ENCODE measurements at regions not wholly inside any gene's neighbourhood (a gene's known extent, or its start where the extent isn't known, plus 50 kb on each side); places are given as distances from the start of the nearest gene placed in this dataset.

DNA sequence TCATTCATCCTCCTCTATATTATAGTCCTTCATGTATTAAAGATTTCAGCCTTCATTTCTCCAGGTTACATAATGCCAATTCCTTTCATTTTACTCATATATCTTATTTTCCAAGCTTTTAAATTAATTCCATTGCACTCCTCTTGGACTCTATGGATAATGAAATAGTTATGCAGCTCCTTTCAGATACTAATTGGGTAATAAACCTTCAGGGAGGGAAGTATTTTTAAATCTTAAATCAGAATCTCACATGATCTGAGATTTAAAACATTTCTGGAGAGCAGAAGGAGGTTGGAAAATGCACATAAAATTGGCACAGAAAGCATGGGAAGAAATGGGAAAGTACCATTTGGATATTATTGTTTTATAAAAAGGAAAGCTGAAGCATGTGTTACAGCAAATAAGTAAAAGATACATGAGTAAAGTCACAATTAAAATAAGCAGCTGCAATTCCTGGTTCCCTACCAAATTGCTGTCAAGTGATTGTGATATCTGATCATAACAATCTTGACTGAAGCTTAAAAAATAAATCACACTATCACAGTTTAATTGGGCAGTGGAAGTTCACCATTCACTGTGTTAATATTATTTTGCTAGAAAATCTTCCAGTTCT, 257.9 kb upstream of the NREP start:
- Histone ChIP-seq H3K4me2 (ENCODE audit: low read length) (no peak overlapping the region), H3K27me3 (ENCODE audit: control insufficient read depth, insufficient read depth, low read length) (no peaks in the 10 kb centered on the region), H3K4me3 (ENCODE audit: low read depth, low read length) (no peak overlapping the region), H3K27ac (no peak overlapping the region), H3K4me1 (no peaks in the 10 kb centered on the region), H3K79me2 (no peaks in the 10 kb centered on the region), H3K36me3 (ENCODE audit: control insufficient read depth, insufficient read depth, low read length) (no peaks in the 10 kb centered on the region), H3K9me3 (ENCODE audit: control insufficient read depth, low read length) (no peaks in the 10 kb centered on the region), H2AFZ (no peak overlapping the region), H3K9ac (no peak overlapping the region)
- TF ChIP-seq, protein P1, sequence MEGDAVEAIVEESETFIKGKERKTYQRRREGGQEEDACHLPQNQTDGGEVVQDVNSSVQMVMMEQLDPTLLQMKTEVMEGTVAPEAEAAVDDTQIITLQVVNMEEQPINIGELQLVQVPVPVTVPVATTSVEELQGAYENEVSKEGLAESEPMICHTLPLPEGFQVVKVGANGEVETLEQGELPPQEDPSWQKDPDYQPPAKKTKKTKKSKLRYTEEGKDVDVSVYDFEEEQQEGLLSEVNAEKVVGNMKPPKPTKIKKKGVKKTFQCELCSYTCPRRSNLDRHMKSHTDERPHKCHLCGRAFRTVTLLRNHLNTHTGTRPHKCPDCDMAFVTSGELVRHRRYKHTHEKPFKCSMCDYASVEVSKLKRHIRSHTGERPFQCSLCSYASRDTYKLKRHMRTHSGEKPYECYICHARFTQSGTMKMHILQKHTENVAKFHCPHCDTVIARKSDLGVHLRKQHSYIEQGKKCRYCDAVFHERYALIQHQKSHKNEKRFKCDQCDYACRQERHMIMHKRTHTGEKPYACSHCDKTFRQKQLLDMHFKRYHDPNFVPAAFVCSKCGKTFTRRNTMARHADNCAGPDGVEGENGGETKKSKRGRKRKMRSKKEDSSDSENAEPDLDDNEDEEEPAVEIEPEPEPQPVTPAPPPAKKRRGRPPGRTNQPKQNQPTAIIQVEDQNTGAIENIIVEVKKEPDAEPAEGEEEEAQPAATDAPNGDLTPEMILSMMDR (IDR thresholded peaks at IDR 0.05) = no peak

DNA sequence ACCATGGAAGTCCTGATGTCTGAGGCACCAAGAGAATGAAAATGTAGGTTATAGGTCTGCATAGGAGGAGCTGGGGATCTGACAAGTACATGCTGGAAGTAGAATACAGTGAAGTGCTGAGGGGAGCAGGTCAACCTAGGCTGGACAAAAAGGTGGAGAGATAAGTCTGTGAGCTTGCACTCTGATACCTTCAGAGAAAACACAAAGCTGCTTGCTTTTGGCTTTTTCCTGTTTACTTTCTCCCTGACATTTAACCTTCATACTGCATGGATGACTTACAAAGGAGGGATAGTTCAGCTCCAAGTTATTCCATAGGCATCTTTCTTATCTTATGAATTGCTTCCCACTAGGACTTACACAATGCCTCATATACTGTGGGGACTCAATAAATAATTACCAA, 256.7 kb upstream of the NREP start:
- Histone ChIP-seq H3K4me1 (no peaks in the 10 kb centered on the region), H3K4me2 (ENCODE audit: low read length) (no peak overlapping the region)
- TF ChIP-seq, protein P1 (IDR thresholded peaks at IDR 0.05) = no peak

DNA sequence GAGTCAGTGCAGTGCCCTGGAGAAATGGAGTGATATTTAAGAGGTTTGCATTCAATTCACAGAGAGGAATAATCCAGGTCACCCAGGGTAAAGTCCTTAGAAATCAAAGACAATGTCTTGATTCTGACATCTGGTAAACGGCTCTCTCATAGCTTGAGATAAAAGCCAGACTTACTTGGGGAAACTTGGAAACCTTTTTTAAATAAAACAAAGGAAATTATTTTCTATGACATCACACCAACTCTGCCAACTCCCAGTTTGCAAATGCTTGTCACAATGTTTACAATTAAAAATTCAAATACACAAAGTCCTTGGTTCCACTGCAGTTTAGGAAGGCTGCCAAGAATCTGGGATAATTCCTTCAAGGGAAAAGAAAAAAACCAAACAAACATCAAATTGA, 255.1 kb upstream of the NREP start:
- Histone ChIP-seq H3K4me1 (no peaks in the 10 kb centered on the region), H3K4me3 (ENCODE audit: low read depth, low read length) (no peak overlapping the region), H3K27me3 (ENCODE audit: control insufficient read depth, insufficient read depth, low read length) (no peaks in the 10 kb centered on the region), H3K36me3 (ENCODE audit: control insufficient read depth, insufficient read depth, low read length) (no peaks in the 10 kb centered on the region), H3K9me3 (ENCODE audit: control insufficient read depth, low read length) (no peaks in the 10 kb centered on the region), H3K27ac (no peak overlapping the region), H3K79me2 (no peaks in the 10 kb centered on the region), H2AFZ (no peak overlapping the region), H3K4me2 (ENCODE audit: low read length) (no peak overlapping the region), H3K9ac (no peak overlapping the region)
- TF ChIP-seq, protein P1 (IDR thresholded peaks at IDR 0.05) = no peak

More for the DNA sequence above, 256.7 kb upstream of the NREP start:
- H3K9ac ChIP-seq = no peak overlapping the region
- no peak overlapping the region for H3K4me3 ChIP-seq (ENCODE audit: low read depth, low read length)
- no peaks in the 10 kb centered on the region for H3K79me2 ChIP-seq
- peak overlapping the region; percentile 2 for H2AFZ ChIP-seq
- H3K27me3 ChIP-seq (ENCODE audit: control insufficient read depth, insufficient read depth, low read length) = no peaks in the 10 kb centered on the region
- H3K27ac ChIP-seq = no peak overlapping the region
- H3K36me3 ChIP-seq (ENCODE audit: control insufficient read depth, insufficient read depth, low read length) = no peaks in the 10 kb centered on the region
- H3K9me3 ChIP-seq (ENCODE audit: control insufficient read depth, low read length) = no peaks in the 10 kb centered on the region

DNA sequence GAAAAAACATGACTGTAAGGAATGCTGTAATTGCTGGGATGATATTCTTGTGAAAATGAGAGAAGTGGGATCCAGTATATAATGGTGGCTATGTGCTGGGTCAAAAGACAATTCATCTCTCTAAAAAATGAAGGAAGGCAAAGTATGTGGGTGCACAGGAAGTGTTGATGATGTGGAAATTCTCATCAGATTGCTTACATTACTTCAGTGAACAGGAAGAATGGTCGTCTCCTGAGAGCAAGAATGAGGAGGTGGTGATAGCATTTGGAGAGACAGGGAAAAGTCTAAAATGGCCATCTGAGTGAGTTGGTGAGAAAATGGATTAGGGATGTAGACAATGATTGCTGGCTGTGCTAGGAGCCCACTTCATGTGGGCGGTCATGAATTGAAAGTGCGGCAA, 253.5 kb upstream of the NREP start:
- Histone ChIP-seq H2AFZ (no peak overlapping the region), H3K27ac (no peak overlapping the region), H3K9me3 (ENCODE audit: control insufficient read depth, low read length) (no peaks in the 10 kb centered on the region), H3K9ac (no peak overlapping the region), H3K4me2 (ENCODE audit: low read length) (no peak overlapping the region), H3K36me3 (ENCODE audit: control insufficient read depth, insufficient read depth, low read length) (no peaks in the 10 kb centered on the region), H3K4me3 (ENCODE audit: low read depth, low read length) (no peak overlapping the region), H3K4me1 (no peaks in the 10 kb centered on the region), H3K79me2 (no peaks in the 10 kb centered on the region), H3K27me3 (ENCODE audit: control insufficient read depth, insufficient read depth, low read length) (no peaks in the 10 kb centered on the region)
- TF ChIP-seq, protein P1 (IDR thresholded peaks at IDR 0.05) = no peak

DNA sequence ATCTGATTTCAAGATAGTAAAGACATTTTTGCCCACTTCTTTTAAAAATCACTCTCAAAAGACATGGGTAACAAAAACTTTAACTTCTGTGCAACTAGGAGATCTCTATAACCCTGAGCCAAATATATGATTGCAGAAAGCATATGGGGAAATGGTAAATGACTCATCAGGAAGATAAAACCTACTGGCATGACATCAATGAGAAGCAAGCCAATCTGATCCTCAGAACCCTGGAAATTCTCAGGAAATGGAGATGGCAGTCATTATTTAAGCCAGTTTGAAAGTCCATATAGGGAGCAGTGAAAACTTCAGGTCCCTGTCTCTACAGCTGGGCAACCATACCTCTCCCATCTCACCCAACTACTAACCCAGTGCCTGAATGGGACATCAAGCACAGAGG, 249.7 kb upstream of the NREP start:
- Histone ChIP-seq H3K27ac (no peak overlapping the region), H3K27me3 (ENCODE audit: control insufficient read depth, insufficient read depth, low read length) (no peaks in the 10 kb centered on the region), H2AFZ (no peak overlapping the region), H3K9ac (no peak overlapping the region), H3K36me3 (ENCODE audit: control insufficient read depth, insufficient read depth, low read length) (no peaks in the 10 kb centered on the region), H3K4me1 (no peaks in the 10 kb centered on the region), H3K9me3 (ENCODE audit: control insufficient read depth, low read length) (no peaks in the 10 kb centered on the region), H3K4me3 (ENCODE audit: low read depth, low read length) (no peak overlapping the region), H3K4me2 (ENCODE audit: low read length) (no peak overlapping the region), H3K79me2 (no peaks in the 10 kb centered on the region)
- TF ChIP-seq, protein P1 (IDR thresholded peaks at IDR 0.05) = no peak

All from parathyroid adenoma (tissue), 2 donors.